CD4-positive, CD25-positive, alpha-beta regulatory T cell (primary cell): ENCODE measurements at regions not wholly inside any gene's neighbourhood (a gene's known extent, or its start where the extent isn't known, plus 50 kb on each side); places are given as distances from the start of the nearest gene placed in this dataset.

Source experiments
- ATAC-seq, 2 donors: fragments of 150-1000 bp; cut with Tn5 transposase; one replicate each; pipeline ENCODE4 v1.10.0; 2021; ENCODE audit warnings: low read depth in 2 of 2, moderate number of reproducible peaks in 2 of 2, moderate library complexity in 1 of 2
- DNase-seq, 3 donors: peaks; one replicate each; pipeline versions ENCODE4 v3.0.0 to v3.0.0-alpha.2; 2012 to 2022; ENCODE audit warnings: mixed read lengths in 1 of 3
- H3K27ac ChIP-seq: one replicate; pipeline ENCODE4 v1.7.0; 2013; ENCODE audit warnings: mild to moderate bottlenecking, low read length; ENCODE audit not compliant: insufficient read depth, poor library complexity, severe bottlenecking
- H3K27me3 ChIP-seq: one replicate; pipeline ENCODE4 v1.7.0; 2013; ENCODE audit warnings: low read length; ENCODE audit not compliant: control insufficient read depth, insufficient read depth
- H3K36me3 ChIP-seq: one replicate; pipeline ENCODE4 v1.7.0; 2013; ENCODE audit warnings: mild to moderate bottlenecking, low read length, moderate library complexity; ENCODE audit not compliant: control insufficient read depth, insufficient read depth
- H3K4me1 ChIP-seq: 2 replicates; pipeline ENCODE4 v1.7.0; 2013; ENCODE audit warnings: mild to moderate bottlenecking, low read length; ENCODE audit not compliant: insufficient read depth, control insufficient read depth, poor library complexity, severe bottlenecking
- H3K4me3 ChIP-seq: one replicate; pipeline ENCODE4 v1.7.0; 2013; ENCODE audit warnings: low read depth, mild to moderate bottlenecking, low read length, moderate library complexity
- H3K9me3 ChIP-seq, 2 experiments: 1 replicate in 1 of 2; 2 replicates in 1 of 2; pipeline ENCODE4 v1.7.0; 2013; ENCODE audit warnings: low read length in 2 of 2, mild to moderate bottlenecking in 1 of 2, moderate library complexity in 1 of 2; ENCODE audit not compliant: control insufficient read depth in 2 of 2
- H3K27ac Mint-ChIP-seq, 3 donors: one replicate each; pipeline ENCODE4 v1.8.0; 2020 to 2022; ENCODE audit warnings: mild to moderate bottlenecking in 3 of 3, mixed read lengths in 3 of 3, moderate library complexity in 2 of 3
- H3K27me3 Mint-ChIP-seq: one replicate; pipeline ENCODE4 v1.8.0; 2022; ENCODE audit warnings: mild to moderate bottlenecking, mixed read lengths
- H3K36me3 Mint-ChIP-seq: one replicate; pipeline ENCODE4 v1.8.0; 2020; ENCODE audit warnings: mixed read lengths
- H3K4me1 Mint-ChIP-seq, 4 donors: one replicate each; pipeline ENCODE4 v1.8.0; 2020 to 2022; ENCODE audit warnings: mixed read lengths in 4 of 4, mild to moderate bottlenecking in 1 of 4
- H3K4me3 Mint-ChIP-seq, 4 donors: one replicate each; pipeline ENCODE4 v1.8.0; 2020 to 2022; ENCODE audit warnings: mild to moderate bottlenecking in 4 of 4, mixed read lengths in 4 of 4, moderate library complexity in 3 of 4
- H3K9me3 Mint-ChIP-seq, 7 donors: one replicate each; pipeline ENCODE4 v1.8.0; 2020 to 2022; ENCODE audit warnings: mixed read lengths in 7 of 7, mild to moderate bottlenecking in 3 of 7, moderate library complexity in 2 of 7

GRCh38 chr3:127107002-127107401 is 85.9 kb upstream of the PRR23E start:
- no peak overlapping the region for H3K27ac ChIP-seq
- H3K27me3 ChIP-seq, result no peaks in the 10 kb centered on the region
- Mint-ChIP-seq H3K27me3 (peaks cover 6% of the 10 kb centered on the region), H3K36me3 (no peaks in the 10 kb centered on the region), H3K27ac (no peak overlapping the region), H3K9me3 (peaks cover 0 to 7% (median 2%) of the 10 kb centered on the region in 7 donors), H3K4me1 (no peaks in the 10 kb centered on the region), H3K4me3 (no peak overlapping the region)
- no peak for DNase-seq
- peaks cover 5 to 8% of the 10 kb centered on the region in 2 experiments for H3K9me3 ChIP-seq
- H3K36me3 ChIP-seq, result no peaks in the 10 kb centered on the region
- no peak overlapping the region for H3K4me3 ChIP-seq
- H3K4me1 ChIP-seq, result no peaks in the 10 kb centered on the region
- no peak for ATAC-seq

GRCh38 chr3:127107491-127108375 is 85.2 kb upstream of the PRR23E start:
- Mint-ChIP-seq H3K27ac (no peak overlapping the region), H3K27me3 (peaks cover 6% of the 10 kb centered on the region), H3K4me1 (no peaks in the 10 kb centered on the region), H3K4me3 (no peak overlapping the region), H3K9me3 (peaks cover 0 to 14% (median 6%) of the 10 kb centered on the region in 7 donors), H3K36me3 (no peaks in the 10 kb centered on the region)
- Histone ChIP-seq H3K27ac (no peak overlapping the region), H3K27me3 (no peaks in the 10 kb centered on the region), H3K4me1 (no peaks in the 10 kb centered on the region), H3K36me3 (no peaks in the 10 kb centered on the region), H3K4me3 (no peak overlapping the region), H3K9me3 (peaks cover 12 to 15% of the 10 kb centered on the region in 2 experiments)
- DNase-seq, result no peak
- no peak for ATAC-seq

GRCh38 chr3:127108796-127109195 is 84.1 kb upstream of the PRR23E start:
- no peak for DNase-seq
- peaks cover 6% of the 10 kb centered on the region for H3K27me3 Mint-ChIP-seq
- Histone ChIP-seq H3K27me3 (no peaks in the 10 kb centered on the region), H3K4me3 (no peak overlapping the region), H3K27ac (no peak overlapping the region), H3K9me3 (peaks cover 15 to 20% of the 10 kb centered on the region in 2 experiments), H3K4me1 (no peaks in the 10 kb centered on the region), H3K36me3 (no peaks in the 10 kb centered on the region)
- ATAC-seq, result no peak
- peaks cover 0 to 23% (median 7%) of the 10 kb centered on the region in 7 donors for H3K9me3 Mint-ChIP-seq
- no peak overlapping the region for H3K4me3 Mint-ChIP-seq
- no peaks in the 10 kb centered on the region for H3K36me3 Mint-ChIP-seq
- no peaks in the 10 kb centered on the region for H3K4me1 Mint-ChIP-seq
- H3K27ac Mint-ChIP-seq, result no peak overlapping the region

- no peak overlapping the region for H3K4me3 Mint-ChIP-seq
- H3K27ac ChIP-seq, result no peak overlapping the region
- H3K4me1 ChIP-seq, result no peaks in the 10 kb centered on the region
- no peaks in the 10 kb centered on the region for H3K27me3 ChIP-seq
- ATAC-seq, result no peak
- peaks cover 15 to 20% of the 10 kb centered on the region in 2 experiments for H3K9me3 ChIP-seq
- DNase-seq, result no peak
- H3K27me3 Mint-ChIP-seq, result peaks cover 6% of the 10 kb centered on the region
- H3K36me3 ChIP-seq, result no peaks in the 10 kb centered on the region
- H3K4me1 Mint-ChIP-seq, result no peaks in the 10 kb centered on the region
- H3K4me3 ChIP-seq, result no peak overlapping the region
- H3K9me3 Mint-ChIP-seq, result peaks cover 0 to 23% (median 5%) of the 10 kb centered on the region in 7 donors
- H3K36me3 Mint-ChIP-seq, result no peaks in the 10 kb centered on the region
- no peak overlapping the region for H3K27ac Mint-ChIP-seq
Measured at GRCh38 chr3:127110982-127111693, 81.8 kb upstream of the PRR23E start.

GRCh38 chr3:127112796-127113570 is 79.9 kb upstream of the PRR23E start:
- H3K9me3 Mint-ChIP-seq, result peaks cover 0 to 23% (median 5%) of the 10 kb centered on the region in 7 donors
- ATAC-seq (no peak), DNase-seq (no peak)
- Histone ChIP-seq H3K27me3 (no peaks in the 10 kb centered on the region), H3K4me1 (no peaks in the 10 kb centered on the region), H3K9me3 (peaks cover 15 to 20% of the 10 kb centered on the region in 2 experiments), H3K27ac (no peak overlapping the region), H3K4me3 (no peak overlapping the region), H3K36me3 (no peaks in the 10 kb centered on the region)
- H3K4me3 Mint-ChIP-seq, result no peak overlapping the region
- H3K4me1 Mint-ChIP-seq, result no peaks in the 10 kb centered on the region
- no peak overlapping the region for H3K27ac Mint-ChIP-seq
- H3K27me3 Mint-ChIP-seq, result peaks cover 6% of the 10 kb centered on the region
- H3K36me3 Mint-ChIP-seq, result no peaks in the 10 kb centered on the region

- Mint-ChIP-seq H3K9me3 (peaks cover 0 to 23% (median 5%) of the 10 kb centered on the region in 7 donors), H3K4me3 (no peak overlapping the region), H3K27me3 (peaks cover 10% of the 10 kb centered on the region), H3K36me3 (no peaks in the 10 kb centered on the region), H3K27ac (no peak overlapping the region), H3K4me1 (no peaks in the 10 kb centered on the region)
- Histone ChIP-seq H3K4me1 (no peaks in the 10 kb centered on the region), H3K27ac (no peak overlapping the region), H3K27me3 (no peaks in the 10 kb centered on the region), H3K9me3 (peaks cover 15 to 20% of the 10 kb centered on the region in 2 experiments), H3K4me3 (no peak overlapping the region), H3K36me3 (no peaks in the 10 kb centered on the region)
- DNase-seq (no peak), ATAC-seq (no peak)
Measured at GRCh38 chr3:127113571-127113891, 79.4 kb upstream of the PRR23E start.

GRCh38 chr3:127114337-127115070 is 78.4 kb upstream of the PRR23E start:
- no peak overlapping the region for H3K27ac ChIP-seq
- H3K4me1 ChIP-seq, result no peaks in the 10 kb centered on the region
- no peaks in the 10 kb centered on the region for H3K4me1 Mint-ChIP-seq
- H3K36me3 Mint-ChIP-seq, result no peaks in the 10 kb centered on the region
- no peaks in the 10 kb centered on the region for H3K27me3 ChIP-seq
- H3K4me3 Mint-ChIP-seq, result no peak overlapping the region
- peaks cover 13% of the 10 kb centered on the region for H3K27me3 Mint-ChIP-seq
- peaks cover 0 to 23% (median 5%) of the 10 kb centered on the region in 7 donors for H3K9me3 Mint-ChIP-seq
- H3K4me3 ChIP-seq, result no peak overlapping the region
- DNase-seq (no peak), ATAC-seq (no peak)
- H3K9me3 ChIP-seq, result peaks cover 15 to 20% of the 10 kb centered on the region in 2 experiments
- H3K36me3 ChIP-seq, result no peaks in the 10 kb centered on the region
- no peak overlapping the region for H3K27ac Mint-ChIP-seq
